Stimulated activated CD4-positive, alpha-beta T cell treated with anti-CD3 and anti-CD28 coated beads, Interleukin-15, amount 100 ng/mL, for 24 hours (primary cell): ENCODE measurements at regions not wholly inside any gene's neighbourhood (a gene's known extent, or its start where the extent isn't known, plus 50 kb on each side); places are given as distances from the start of the nearest gene placed in this dataset.
"Not testable (repeated sequence)": the region's sequence is repeated elsewhere in the genome, so short reads cannot be mapped to it uniquely, and the experiment has no call there.

Experiments used
- DNase-seq: peaks from one replicate; pipeline ENCODE4 v3.0.0-alpha.2; 2020

GRCh38 chr9:67635067-67635466 lies 223.7 kb upstream of the ANKRD20A1 start:
- DNase-seq = not testable (repeated sequence)

DNA sequence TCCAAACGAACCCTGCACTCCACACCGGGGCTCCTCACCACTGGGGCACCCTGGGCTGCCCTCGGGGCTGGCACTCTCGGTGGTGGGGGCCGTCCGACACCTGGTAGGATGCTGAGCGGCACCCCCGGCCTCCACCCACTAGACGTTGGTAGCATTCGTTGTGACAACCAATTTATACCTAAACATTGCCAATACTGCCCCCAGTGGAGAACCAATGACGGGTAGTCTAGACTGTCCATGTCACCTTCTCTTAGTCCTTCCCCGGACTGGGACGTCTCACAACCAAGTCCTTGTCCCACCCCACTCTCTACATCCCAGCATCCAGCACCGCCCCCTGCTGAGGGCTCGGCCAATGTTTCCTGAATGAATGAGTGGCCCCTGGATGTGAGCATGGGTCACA lies 246.8 kb upstream of the ANKRD20A1 start:
- not testable (repeated sequence) for DNase-seq

DNA sequence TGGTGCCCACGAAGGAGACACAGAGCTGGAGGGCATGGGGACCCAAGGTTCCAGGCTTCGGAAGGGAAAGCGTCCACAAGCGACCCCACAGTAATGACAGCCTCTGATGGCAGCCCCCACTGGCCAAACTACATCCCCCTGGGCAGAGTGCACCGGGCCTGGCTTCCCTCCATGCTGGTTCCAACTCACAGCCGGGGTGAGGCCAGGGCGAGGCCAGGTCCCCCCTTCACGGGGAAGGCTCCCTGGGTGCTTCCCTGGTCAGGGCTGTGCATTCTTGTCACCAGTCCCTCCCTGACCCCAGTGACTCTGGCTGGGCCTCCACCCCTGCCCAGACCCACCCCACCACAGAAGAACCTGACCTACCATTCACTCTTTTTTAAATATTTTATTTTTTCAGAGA lies 248.9 kb upstream of the ANKRD20A1 start:
- not testable (repeated sequence) for DNase-seq

DNA sequence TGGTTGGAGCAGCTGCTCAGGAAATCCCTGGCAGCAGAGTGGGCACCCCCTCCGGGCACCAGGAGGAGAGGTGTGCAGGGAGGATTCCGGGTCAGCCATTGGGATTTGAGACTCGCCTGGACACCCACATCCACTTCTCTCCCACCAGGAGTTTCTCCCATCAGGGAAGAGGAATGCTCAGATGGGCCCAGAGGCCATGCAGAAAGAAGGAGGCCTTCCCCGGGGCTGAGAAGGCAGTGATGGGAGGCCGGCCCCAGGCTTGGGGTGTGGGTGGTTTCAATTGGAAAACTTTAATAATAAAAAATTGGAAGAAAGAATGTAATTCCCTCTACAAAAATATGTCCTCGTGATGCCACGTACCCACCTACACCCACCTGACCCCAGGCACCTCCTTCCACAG lies 249.3 kb upstream of the ANKRD20A1 start:
- not testable (repeated sequence) for DNase-seq

DNA sequence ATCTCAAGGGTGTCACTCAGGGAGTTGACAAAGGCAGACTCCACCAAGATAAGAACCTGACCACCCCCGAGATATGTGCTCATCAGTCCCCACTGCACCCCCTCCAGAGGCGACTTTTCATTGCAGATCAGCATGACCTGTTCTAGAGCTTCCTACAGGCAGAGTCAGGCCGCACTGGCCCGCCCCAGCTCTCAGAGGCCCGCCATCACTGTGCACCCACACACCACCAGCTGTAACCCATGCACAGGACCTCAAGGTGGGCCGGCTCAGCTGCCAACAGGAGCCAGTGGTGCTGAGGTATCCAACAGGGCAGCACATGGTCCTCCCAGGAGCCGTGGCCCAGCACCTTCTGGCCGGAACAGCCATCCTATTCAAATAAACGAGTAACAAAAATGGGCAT lies 253.6 kb upstream of the ANKRD20A1 start:
- not testable (repeated sequence) for DNase-seq

DNA sequence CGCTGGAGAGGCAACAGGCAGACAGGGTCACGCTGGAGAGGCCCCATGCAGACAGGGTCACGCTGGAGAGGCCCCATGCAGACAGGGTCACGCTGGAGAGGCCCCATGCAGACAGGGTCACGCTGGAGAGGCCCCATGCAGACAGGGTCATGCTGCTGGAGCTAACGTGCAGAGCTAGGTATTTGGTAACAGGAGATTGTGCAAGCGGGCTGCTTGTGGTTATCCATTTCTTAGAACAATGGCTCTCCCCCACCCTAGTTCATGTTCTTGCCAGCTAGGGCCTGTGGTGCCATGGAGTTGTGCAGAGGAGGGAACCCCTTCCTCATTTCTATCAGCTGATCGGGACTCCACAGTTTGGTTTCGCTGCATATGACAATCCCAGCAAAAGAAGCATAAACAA lies 255.1 kb upstream of the ANKRD20A1 start:
- DNase-seq = not testable (repeated sequence)

GRCh38 chr9:67592424-67592823 lies 266.3 kb upstream of the ANKRD20A1 start:
- not testable (repeated sequence) for DNase-seq

DNA sequence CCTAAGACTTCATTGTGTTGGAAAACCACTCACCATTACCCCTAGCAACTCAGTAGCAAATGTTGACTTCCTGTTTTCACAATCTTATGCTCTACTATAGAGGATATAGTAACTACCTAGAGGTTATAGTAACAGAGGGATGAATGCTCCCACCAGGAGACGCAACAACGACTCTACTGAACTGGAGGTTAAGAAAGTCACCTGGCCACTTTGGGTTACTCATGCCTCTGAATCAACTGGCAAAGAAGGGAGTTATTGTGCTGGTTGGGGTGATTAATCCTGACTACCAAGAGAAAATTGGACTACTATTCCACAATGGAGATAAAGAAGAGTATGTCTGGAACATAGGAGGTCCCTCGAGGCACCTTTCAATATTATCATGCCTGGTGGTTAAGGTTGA lies 302.9 kb upstream of the ANKRD20A1 start:
- not testable (repeated sequence) for DNase-seq

DNA sequence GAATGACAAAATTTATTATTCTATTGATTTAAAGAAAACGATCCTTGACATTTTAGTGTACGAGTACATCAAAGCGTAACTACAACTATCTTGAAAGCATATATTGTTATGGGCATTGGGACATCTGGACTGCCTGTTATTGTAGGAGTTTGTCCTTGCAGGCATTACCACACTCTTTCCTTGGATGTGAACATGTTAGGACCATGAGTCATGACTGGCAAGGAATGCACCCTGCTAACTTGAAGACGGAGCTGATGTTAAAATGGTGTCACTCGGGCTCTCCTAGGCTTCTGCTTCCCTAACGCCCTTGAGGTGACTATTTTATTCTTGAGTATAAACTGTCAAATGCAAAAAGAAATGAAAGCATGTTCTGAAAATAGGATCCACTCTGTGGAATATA lies 308.7 kb upstream of the ANKRD20A1 start:
- not testable (repeated sequence) for DNase-seq

DNA sequence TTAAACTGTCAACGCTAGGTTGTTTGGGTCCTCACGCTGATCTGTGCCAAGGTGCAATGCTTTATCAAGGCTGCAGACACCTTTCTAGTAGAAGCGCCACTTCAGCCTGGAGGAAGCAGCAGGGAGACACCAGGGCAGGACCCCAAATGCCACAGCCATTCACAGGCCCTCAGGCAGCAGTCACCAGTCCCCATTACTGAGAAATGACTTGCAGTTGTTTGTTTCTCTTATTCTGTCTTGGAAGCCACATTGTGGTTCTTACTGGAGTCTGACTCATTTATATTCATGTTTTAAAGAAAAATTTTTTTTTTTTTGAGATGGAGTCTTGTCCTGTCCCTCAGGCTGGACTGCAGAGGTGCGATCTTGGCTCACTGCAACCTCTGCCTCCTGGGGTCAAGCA lies 328.9 kb upstream of the ANKRD20A1 start:
- DNase-seq = not testable (repeated sequence)

- DNase-seq = not testable (repeated sequence)
These were observed 341.8 kb upstream of the ANKRD20A1 start for GRCh38 chr9:67516938-67517337.

- DNase-seq = not testable (repeated sequence)
These were observed 344.1 kb upstream of the ANKRD20A1 start for GRCh38 chr9:67514587-67514986.

- not testable (repeated sequence) for DNase-seq
These were observed 354.9 kb upstream of the ANKRD20A1 start for GRCh38 chr9:67503728-67504369.

GRCh38 chr9:67492028-67492427 lies 366.7 kb upstream of the ANKRD20A1 start:
- not testable (repeated sequence) for DNase-seq

DNA sequence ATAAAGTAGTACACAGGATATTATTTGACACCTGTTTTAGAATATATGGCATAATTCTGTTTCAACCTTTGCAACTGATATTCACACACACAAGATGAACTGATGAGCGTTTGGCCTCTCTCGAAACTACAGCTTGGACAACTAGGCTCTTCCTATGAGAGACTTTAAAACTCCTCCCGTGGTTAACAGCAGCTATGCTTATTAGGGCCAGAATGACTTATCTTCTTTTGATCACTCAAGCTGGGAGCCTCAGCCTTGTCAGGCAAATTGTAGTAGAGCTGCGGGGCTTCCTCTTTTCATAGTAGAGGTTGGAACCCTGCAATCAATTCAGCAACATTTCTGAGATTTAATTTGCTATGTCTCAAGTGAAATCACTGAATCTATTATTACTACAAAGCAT lies 381.3 kb upstream of the ANKRD20A1 start:
- not testable (repeated sequence) for DNase-seq

- not testable (repeated sequence) for DNase-seq
These were observed 388.0 kb upstream of the ANKRD20A1 start for GRCh38 chr9:67470739-67471138.

- not testable (repeated sequence) for DNase-seq
These were observed 390.4 kb upstream of the ANKRD20A1 start for GRCh38 chr9:67468326-67468725.

DNA sequence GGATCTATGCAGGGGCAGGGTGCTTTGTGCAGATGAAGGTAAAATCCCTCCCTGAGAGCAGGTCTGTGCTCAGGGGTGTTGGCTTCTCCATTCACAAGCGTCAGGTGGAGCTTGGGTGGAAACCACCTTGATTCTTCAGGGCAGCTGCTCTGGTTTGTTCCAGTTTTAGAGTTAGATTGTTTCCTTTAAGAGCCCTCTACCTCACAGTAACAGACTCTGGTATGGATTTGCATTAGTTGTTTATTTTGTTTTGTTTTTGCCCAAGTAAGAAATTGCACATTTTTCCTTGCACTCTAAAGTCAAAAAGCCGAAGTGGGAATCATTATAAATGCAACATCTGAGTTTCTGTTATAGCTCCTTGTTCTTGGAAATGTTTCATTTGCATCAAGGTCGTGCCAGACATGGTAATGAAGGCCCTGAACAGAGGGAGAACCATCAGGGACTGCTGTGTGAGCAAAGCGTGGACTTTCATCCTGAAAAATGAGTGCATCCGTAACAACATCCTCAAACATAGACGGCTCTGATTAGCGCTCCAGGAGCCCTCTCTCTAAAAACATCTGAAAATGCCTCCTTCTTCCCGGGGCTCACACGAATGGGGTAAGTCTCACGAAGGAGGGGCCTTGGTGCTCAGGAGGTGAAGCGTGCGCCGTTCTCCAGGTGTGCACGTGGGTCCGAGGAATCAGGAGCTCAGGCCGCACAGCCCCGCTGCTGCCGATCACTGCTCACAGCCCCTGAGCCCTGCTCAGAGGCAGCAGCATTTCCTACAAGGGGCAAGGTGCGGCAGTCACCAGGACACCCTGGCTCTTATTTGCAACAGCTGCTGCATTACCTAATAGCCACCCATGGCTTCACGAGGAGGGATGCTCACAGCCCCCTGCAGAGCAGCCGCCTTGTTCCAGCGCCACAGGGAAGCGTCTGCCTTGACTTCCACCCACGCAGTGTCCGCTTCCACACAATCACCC lies 396.7 kb upstream of the ANKRD20A1 start:
- not testable (repeated sequence) for DNase-seq

- DNase-seq = not testable (repeated sequence)
These were observed 405.8 kb upstream of the ANKRD20A1 start for GRCh38 chr9:67452941-67453340.

- not testable (repeated sequence) for DNase-seq
These were observed 416.4 kb upstream of the ANKRD20A1 start for GRCh38 chr9:67442313-67442712.

GRCh38 chr9:67437011-67437410 lies 421.7 kb upstream of the ANKRD20A1 start:
- DNase-seq = not testable (repeated sequence)

GRCh38 chr9:67424881-67425280 lies 432.5 kb upstream of the SPATA31A3 start:
- DNase-seq = not testable (repeated sequence)

GRCh38 chr9:67423049-67423728 lies 430.8 kb upstream of the SPATA31A3 start:
- DNase-seq = not testable (repeated sequence)
